ENCODE measurements at regions not wholly inside any gene's neighbourhood (a gene's known extent, or its start where the extent isn't known, plus 50 kb on each side); places are given as distances from the start of the nearest gene placed in this dataset.

- Histone ChIP-seq H3K27ac (ENCODE audit: poor library complexity, severe bottlenecking) (no peak overlapping the region), H3K36me3 (ENCODE audit: low read depth) (no peaks in the 10 kb centered on the region), H3K4me3 (ENCODE audit: severe bottlenecking) (no peak overlapping the region), H3K27me3 (ENCODE audit: insufficient read depth, poor library complexity, severe bottlenecking) (no peaks in the 10 kb centered on the region), H3K4me1 (ENCODE audit: insufficient read depth, poor library complexity, severe bottlenecking) (no peaks in the 10 kb centered on the region), H3K9me3 (ENCODE audit: severe bottlenecking) (no peaks in the 10 kb centered on the region)
- no peak for DNase-seq (ENCODE audit: low spot score)
- no peak for ATAC-seq (ENCODE audit: low read depth)
- TF ChIP-seq CTCF (IDR thresholded peaks at IDR 0.05; ENCODE audit: poor library complexity, severe bottlenecking): no peak
Measured at GRCh38 chrX:69319376-69319775, 154.1 kb upstream of the PJA1 start.

GRCh38 chrX:69318651-69319340 lies 153.5 kb upstream of the PJA1 start:
- no peaks in the 10 kb centered on the region for H3K27me3 ChIP-seq (ENCODE audit: insufficient read depth, poor library complexity, severe bottlenecking)
- H3K4me1 ChIP-seq (ENCODE audit: insufficient read depth, poor library complexity, severe bottlenecking): no peaks in the 10 kb centered on the region
- no peak for DNase-seq (ENCODE audit: low spot score)

DNA sequence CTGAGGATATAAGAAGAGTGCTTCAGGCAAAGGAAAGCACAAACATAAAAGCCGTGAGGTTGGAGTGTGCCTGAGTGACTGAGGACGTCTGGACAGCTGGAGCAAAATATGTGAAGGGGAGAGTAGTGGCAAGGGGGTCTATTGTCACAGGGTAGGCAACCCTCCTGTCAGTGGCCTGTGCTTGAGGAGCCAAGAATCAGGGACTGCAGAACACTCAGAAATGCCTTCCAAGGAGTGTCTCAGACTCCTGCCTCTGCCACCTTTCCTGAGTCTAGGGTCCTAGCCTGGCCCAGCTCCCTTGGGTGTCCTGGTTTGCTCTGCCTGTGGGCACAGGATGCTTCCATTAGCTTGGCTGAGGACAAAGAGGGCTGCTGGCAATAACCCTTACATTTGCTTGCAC lies 152.5 kb upstream of the PJA1 start:
- TF ChIP-seq CTCF (IDR thresholded peaks at IDR 0.05; ENCODE audit: poor library complexity, severe bottlenecking): no peak
- ATAC-seq (ENCODE audit: low read depth): no peak
- Histone ChIP-seq H3K4me1 (ENCODE audit: insufficient read depth, poor library complexity, severe bottlenecking) (no peaks in the 10 kb centered on the region), H3K4me3 (ENCODE audit: severe bottlenecking) (no peak overlapping the region), H3K9me3 (ENCODE audit: severe bottlenecking) (no peaks in the 10 kb centered on the region), H3K27ac (ENCODE audit: poor library complexity, severe bottlenecking) (no peak overlapping the region), H3K36me3 (ENCODE audit: low read depth) (no peaks in the 10 kb centered on the region), H3K27me3 (ENCODE audit: insufficient read depth, poor library complexity, severe bottlenecking) (no peaks in the 10 kb centered on the region)
- DNase-seq (ENCODE audit: low spot score): no peak

More at GRCh38 chrX:69318651-69319340, 153.5 kb upstream of the PJA1 start:
- Histone ChIP-seq H3K4me3 (ENCODE audit: severe bottlenecking) (no peak overlapping the region), H3K9me3 (ENCODE audit: severe bottlenecking) (no peaks in the 10 kb centered on the region), H3K27ac (ENCODE audit: poor library complexity, severe bottlenecking) (no peak overlapping the region), H3K36me3 (ENCODE audit: low read depth) (no peaks in the 10 kb centered on the region)
- no peak for ATAC-seq (ENCODE audit: low read depth)
- no peak for TF ChIP-seq CTCF (IDR thresholded peaks at IDR 0.05; ENCODE audit: poor library complexity, severe bottlenecking)

GRCh38 chrX:69314436-69315348 lies 149.4 kb upstream of the PJA1 start:
- no peaks in the 10 kb centered on the region for H3K27me3 ChIP-seq (ENCODE audit: insufficient read depth, poor library complexity, severe bottlenecking)
- no peak for DNase-seq (ENCODE audit: low spot score)
- no peaks in the 10 kb centered on the region for H3K9me3 ChIP-seq (ENCODE audit: severe bottlenecking)
- no peak overlapping the region for H3K27ac ChIP-seq (ENCODE audit: poor library complexity, severe bottlenecking)
- H3K4me3 ChIP-seq (ENCODE audit: severe bottlenecking): no peak overlapping the region
- no peak for TF ChIP-seq CTCF (IDR thresholded peaks at IDR 0.05; ENCODE audit: poor library complexity, severe bottlenecking)
- H3K36me3 ChIP-seq (ENCODE audit: low read depth): no peaks in the 10 kb centered on the region
- H3K4me1 ChIP-seq (ENCODE audit: insufficient read depth, poor library complexity, severe bottlenecking): no peaks in the 10 kb centered on the region
- ATAC-seq (ENCODE audit: low read depth): no peak
